ENCODE measurements at regions not wholly inside any gene's neighbourhood (a gene's known extent, or its start where the extent isn't known, plus 50 kb on each side); places are given as distances from the start of the nearest gene placed in this dataset.

DNA sequence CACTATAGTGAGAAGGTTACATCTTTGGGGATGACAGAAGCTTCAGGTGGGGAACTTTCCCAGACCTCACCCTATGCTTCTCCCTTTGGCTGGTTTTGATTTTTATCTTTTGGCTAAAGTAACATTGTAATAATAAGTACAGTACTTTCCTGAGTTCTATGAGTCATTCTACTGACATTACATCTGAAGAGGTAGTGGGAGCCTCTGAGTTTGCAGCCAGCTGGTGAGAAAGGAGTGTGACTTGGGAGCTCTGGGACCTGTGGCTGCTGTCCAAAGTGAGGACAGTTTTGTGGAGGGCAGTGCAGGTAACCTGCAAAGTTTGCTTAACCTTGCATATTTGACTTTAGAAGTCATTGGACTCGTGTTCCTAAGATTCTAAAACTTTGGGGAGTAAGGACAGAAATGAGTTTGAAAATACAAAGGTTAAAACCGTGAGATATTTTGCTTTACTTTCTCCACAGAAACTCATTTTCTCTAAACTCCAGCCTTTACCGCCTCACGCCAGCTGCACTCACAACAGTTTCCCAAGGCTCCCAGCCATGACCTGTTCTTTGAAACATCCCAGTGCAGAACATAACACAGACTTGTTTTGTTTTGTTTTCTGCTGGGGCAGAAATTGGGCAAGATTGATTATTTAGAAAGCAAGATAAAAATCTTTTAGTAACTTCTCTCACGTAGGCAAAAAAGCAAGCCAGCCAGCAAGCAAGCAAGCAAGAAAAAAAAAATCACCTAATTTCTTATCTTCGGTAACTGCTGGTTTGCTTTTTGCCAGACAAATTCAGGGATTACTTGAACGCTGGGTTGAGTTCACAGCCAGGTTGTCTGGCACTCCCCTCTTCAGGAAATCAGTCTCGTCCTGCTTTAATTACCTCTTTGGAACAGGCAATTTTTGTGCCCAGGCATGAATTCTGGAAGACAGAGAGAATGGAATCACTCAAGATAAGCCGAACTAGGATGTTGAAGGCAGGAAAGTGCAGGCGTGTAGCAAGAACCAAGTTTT is 478.3 kb upstream of the ISX start:
- H3K9me3 ChIP-seq (ENCODE audit: low read depth, low read length) = no peaks in the 10 kb centered on the region
- H3K9ac ChIP-seq (ENCODE audit: insufficient read length) = no peak overlapping the region
- no peaks in the 10 kb centered on the region for H3K36me3 ChIP-seq (ENCODE audit: insufficient read depth, low read length)
- no peak for DNase-seq (ENCODE audit: low read depth, low spot score)
- no peak overlapping the region for H3K27ac ChIP-seq
- TF ChIP-seq FOXP2 (optimal IDR thresholded peaks at IDR 0.05; ENCODE audit: control extremely low read depth, extremely low read length, insufficient read depth) (no peak), EZH2 (IDR thresholded peaks at IDR 0.05) (no peak), POLR2AphosphoS5 (IDR thresholded peaks at IDR 0.05; ENCODE audit: borderline replicate concordance, low read depth, low read length) (no peak)
- no peak overlapping the region for H3K4me3 ChIP-seq

DNA sequence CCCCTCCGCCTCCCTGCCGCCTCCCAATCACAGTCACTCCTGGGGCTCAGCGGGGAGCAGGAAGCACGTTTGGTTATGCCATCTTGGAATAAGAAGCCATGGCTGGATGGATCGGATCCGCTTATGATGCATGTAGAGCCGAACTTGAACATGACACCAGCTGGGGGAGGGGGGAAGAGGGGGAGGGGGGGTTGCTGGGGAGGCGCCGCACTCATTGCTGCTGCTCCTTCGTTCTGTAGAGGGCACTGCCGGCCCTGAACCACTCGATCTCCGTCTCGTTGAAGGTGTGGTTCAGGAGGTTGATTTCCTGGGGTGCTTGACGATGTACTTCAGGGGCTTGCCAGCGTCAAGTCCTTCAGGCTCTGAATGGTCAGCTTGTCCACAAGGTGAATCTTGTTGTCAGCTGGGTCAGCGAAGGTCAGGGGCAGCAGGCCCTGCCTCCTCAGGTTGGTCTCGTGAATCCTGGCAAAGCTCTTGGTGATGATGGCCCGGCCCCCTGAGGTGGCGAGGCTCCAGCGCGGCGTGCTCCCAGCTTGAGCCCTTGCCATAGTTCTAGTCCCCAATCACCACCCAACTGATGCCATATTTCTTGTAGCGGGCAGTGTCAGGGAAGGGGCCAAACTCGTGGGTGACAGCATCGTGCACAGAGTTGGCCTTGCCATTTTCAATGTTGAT is 476.9 kb upstream of the ISX start:
- no peak overlapping the region for H3K27ac ChIP-seq
- H3K4me3 ChIP-seq = no peak overlapping the region
- no peaks in the 10 kb centered on the region for H3K9me3 ChIP-seq (ENCODE audit: low read depth, low read length)
- no peak overlapping the region for H3K9ac ChIP-seq (ENCODE audit: insufficient read length)
- no peaks in the 10 kb centered on the region for H3K36me3 ChIP-seq (ENCODE audit: insufficient read depth, low read length)
- no peak for TF ChIP-seq POLR2AphosphoS5 (IDR thresholded peaks at IDR 0.05; ENCODE audit: borderline replicate concordance, low read depth, low read length)
- no peak for DNase-seq (ENCODE audit: low read depth, low spot score)

- Histone ChIP-seq H3K9me3 (ENCODE audit: low read depth, low read length) (no peaks in the 10 kb centered on the region), H3K9ac (ENCODE audit: insufficient read length) (no peak overlapping the region), H3K4me3 (no peak overlapping the region), H3K36me3 (ENCODE audit: insufficient read depth, low read length) (no peaks in the 10 kb centered on the region), H3K27ac (no peak overlapping the region)
- TF ChIP-seq FOXP2 (optimal IDR thresholded peaks at IDR 0.05; ENCODE audit: control extremely low read depth, extremely low read length, insufficient read depth) (no peak), EZH2 (IDR thresholded peaks at IDR 0.05) (no peak), POLR2AphosphoS5 (IDR thresholded peaks at IDR 0.05; ENCODE audit: borderline replicate concordance, low read depth, low read length) (no peak)
- DNase-seq (ENCODE audit: low read depth, low spot score) = no peak
Observed at GRCh38 chr22:34592123-34592740, 473.7 kb upstream of the ISX start.

DNA sequence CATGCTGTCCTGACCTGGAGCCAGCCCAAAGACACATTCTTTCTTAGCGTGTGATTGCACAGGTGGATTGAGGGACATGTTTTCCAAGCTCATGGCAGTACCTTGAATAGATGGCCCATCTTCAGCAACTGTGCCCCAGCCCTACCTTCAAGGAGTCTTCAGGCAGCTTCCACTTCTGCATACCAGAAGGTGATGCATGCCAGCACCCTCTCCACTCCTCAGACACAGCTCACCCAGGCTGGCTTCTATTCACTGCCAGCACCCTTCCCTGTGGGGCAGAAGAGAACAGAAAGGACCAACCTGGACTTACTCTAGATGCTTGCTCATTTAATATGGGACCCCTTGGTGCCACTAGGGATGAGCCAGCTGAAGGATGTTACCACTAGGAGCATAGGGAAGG is 466.4 kb upstream of the ISX start:
- DNase-seq (ENCODE audit: low read depth, low spot score) = no peak
- Histone ChIP-seq H3K36me3 (ENCODE audit: insufficient read depth, low read length) (no peaks in the 10 kb centered on the region), H3K27ac (no peak overlapping the region), H3K9ac (ENCODE audit: insufficient read length) (no peak overlapping the region), H3K9me3 (ENCODE audit: low read depth, low read length) (no peaks in the 10 kb centered on the region), H3K4me3 (no peak overlapping the region)
- TF ChIP-seq EZH2 (IDR thresholded peaks at IDR 0.05) (no peak), FOXP2 (optimal IDR thresholded peaks at IDR 0.05; ENCODE audit: control extremely low read depth, extremely low read length, insufficient read depth) (no peak), POLR2AphosphoS5 (IDR thresholded peaks at IDR 0.05; ENCODE audit: borderline replicate concordance, low read depth, low read length) (no peak)

DNA sequence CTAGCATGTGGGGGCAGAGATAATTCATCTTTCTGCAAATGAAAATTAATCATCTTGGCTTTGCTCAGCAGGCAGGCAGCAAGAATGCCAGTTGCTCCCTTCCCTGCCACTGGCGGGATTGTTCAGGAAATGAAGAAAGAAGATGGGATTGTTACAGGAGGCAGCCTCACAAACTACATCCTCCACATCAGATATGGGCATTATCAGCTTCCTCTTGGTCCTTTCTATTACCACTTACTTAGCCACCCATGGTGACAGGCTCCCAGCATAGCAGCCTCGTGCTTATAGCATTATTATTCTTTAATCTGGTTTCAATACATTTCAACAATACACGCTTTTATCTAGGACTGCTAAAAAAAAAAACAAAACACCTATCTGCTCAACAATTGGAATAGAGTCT is 461.6 kb upstream of the ISX start:
- no peak for TF ChIP-seq POLR2AphosphoS5 (IDR thresholded peaks at IDR 0.05; ENCODE audit: borderline replicate concordance, low read depth, low read length)
- no peak for TF ChIP-seq EZH2 (IDR thresholded peaks at IDR 0.05)
- no peak for TF ChIP-seq FOXP2 (optimal IDR thresholded peaks at IDR 0.05; ENCODE audit: control extremely low read depth, extremely low read length, insufficient read depth)
- H3K36me3 ChIP-seq (ENCODE audit: insufficient read depth, low read length) = no peaks in the 10 kb centered on the region
- H3K4me3 ChIP-seq = no peak overlapping the region
- no peak overlapping the region for H3K9ac ChIP-seq (ENCODE audit: insufficient read length)
- no peaks in the 10 kb centered on the region for H3K9me3 ChIP-seq (ENCODE audit: low read depth, low read length)
- DNase-seq (ENCODE audit: low read depth, low spot score) = no peak
- no peak overlapping the region for H3K27ac ChIP-seq

GRCh38 chr22:34608106-34608505 is 457.9 kb upstream of the ISX start:
- Histone ChIP-seq H3K36me3 (ENCODE audit: insufficient read depth, low read length) (no peaks in the 10 kb centered on the region), H3K27ac (no peak overlapping the region), H3K9ac (ENCODE audit: insufficient read length) (no peak overlapping the region), H3K9me3 (ENCODE audit: low read depth, low read length) (no peaks in the 10 kb centered on the region), H3K4me3 (no peak overlapping the region)
- TF ChIP-seq EZH2 (IDR thresholded peaks at IDR 0.05) (no peak), POLR2AphosphoS5 (IDR thresholded peaks at IDR 0.05; ENCODE audit: borderline replicate concordance, low read depth, low read length) (no peak), FOXP2 (optimal IDR thresholded peaks at IDR 0.05; ENCODE audit: control extremely low read depth, extremely low read length, insufficient read depth) (no peak)
- DNase-seq (ENCODE audit: low read depth, low spot score) = no peak

GRCh38 chr22:34608540-34609115 is 457.3 kb upstream of the ISX start:
- no peak for TF ChIP-seq EZH2 (IDR thresholded peaks at IDR 0.05)
- TF ChIP-seq POLR2AphosphoS5 (IDR thresholded peaks at IDR 0.05; ENCODE audit: borderline replicate concordance, low read depth, low read length) = no peak
- TF ChIP-seq FOXP2 (optimal IDR thresholded peaks at IDR 0.05; ENCODE audit: control extremely low read depth, extremely low read length, insufficient read depth) = no peak
- Histone ChIP-seq H3K27ac (no peak overlapping the region), H3K9ac (ENCODE audit: insufficient read length) (no peak overlapping the region), H3K9me3 (ENCODE audit: low read depth, low read length) (no peaks in the 10 kb centered on the region), H3K4me3 (no peak overlapping the region), H3K36me3 (ENCODE audit: insufficient read depth, low read length) (no peaks in the 10 kb centered on the region)
- no peak for DNase-seq (ENCODE audit: low read depth, low spot score)

DNA sequence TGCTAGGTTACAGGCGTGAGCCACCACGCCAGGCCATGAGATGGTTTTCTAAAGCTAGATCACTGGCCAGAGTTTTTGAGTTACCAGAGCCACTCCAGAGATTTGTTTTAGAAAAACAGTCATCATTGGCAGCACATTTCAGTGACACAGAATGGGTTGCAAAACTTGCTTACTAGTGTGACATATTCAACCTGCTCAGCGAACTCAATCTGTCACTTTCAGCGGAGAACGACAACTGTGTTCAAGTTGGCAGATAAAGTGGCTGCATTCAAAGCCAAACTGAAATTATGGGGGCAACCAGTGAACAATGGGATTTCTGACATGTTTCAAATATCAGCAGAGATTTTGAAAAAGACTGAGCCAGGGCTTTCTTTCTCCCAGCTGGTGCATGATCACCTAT is 456.3 kb upstream of the ISX start:
- no peak overlapping the region for H3K9ac ChIP-seq (ENCODE audit: insufficient read length)
- H3K36me3 ChIP-seq (ENCODE audit: insufficient read depth, low read length) = no peaks in the 10 kb centered on the region
- no peaks in the 10 kb centered on the region for H3K9me3 ChIP-seq (ENCODE audit: low read depth, low read length)
- no peak for TF ChIP-seq FOXP2 (optimal IDR thresholded peaks at IDR 0.05; ENCODE audit: control extremely low read depth, extremely low read length, insufficient read depth)
- TF ChIP-seq POLR2AphosphoS5 (IDR thresholded peaks at IDR 0.05; ENCODE audit: borderline replicate concordance, low read depth, low read length) = no peak
- TF ChIP-seq EZH2 (IDR thresholded peaks at IDR 0.05) = no peak
- no peak overlapping the region for H3K27ac ChIP-seq
- H3K4me3 ChIP-seq = no peak overlapping the region
- no peak for DNase-seq (ENCODE audit: low read depth, low spot score)

Data from SK-N-MC (cell line).